Pancreas (tissue), 10 donors: ENCODE measurements at regions not wholly inside any gene's neighbourhood (a gene's known extent, or its start where the extent isn't known, plus 50 kb on each side); places are given as distances from the start of the nearest gene placed in this dataset.

Source experiments
- ATAC-seq, 4 donors: fragments of 200-7000 bp; cut with Tn5 transposase; one replicate each; pipeline versions ENCODE4 v1.8.0 to v1.9.1; 2020; ENCODE audit warnings: mild to moderate bottlenecking in 4 of 4, moderate library complexity in 4 of 4
- DNase-seq, 6 donors: peaks; one replicate each; pipeline ENCODE4 v3.0.0-alpha.2; 2020
- FAIRE-seq: peaks from 2 replicates; lab custom pipeline; 2012; peaks lifted over from hg19 to GRCh38; lab: Jason Lieb, UNC
- H3K27ac ChIP-seq, 4 donors: fragments of 200-600 bp; sonication (generic); 1 replicate in 3 of 4; 2 replicates in 1 of 4; pipeline versions ENCODE4 v1.5.0 to v1.8.0; 2020
- H3K27me3 ChIP-seq, 4 donors: fragments of 200-600 bp; one replicate each; pipeline ENCODE4 v1.8.0; 2021
- H3K36me3 ChIP-seq, 3 donors: fragments of 200-600 bp; sonication (generic) in 1 of 3; one replicate each; pipeline versions ENCODE4 v1.5.0 to v1.8.0; 2020 to 2021
- H3K4me1 ChIP-seq, 3 donors: fragments of 200-600 bp; one replicate each; pipeline ENCODE4 v1.8.0; 2021
- H3K4me3 ChIP-seq, 4 donors: fragments of 200-600 bp; sonication (generic) in 2 of 4; one replicate each; pipeline versions ENCODE4 v1.5.0 to v1.8.0; 2020 to 2021
- H3K9me3 ChIP-seq, 4 donors: fragments of 200-600 bp; one replicate each; pipeline ENCODE4 v1.8.0; 2021
- CTCF ChIP-seq, 4 donors: fragments of 200-600 bp; sonication (generic) in 3 of 4; IDR thresholded peaks; one replicate each; pipeline versions ENCODE4 v1.5.0 to v1.8.0; 2021; ENCODE audit warnings: antibody characterized with exemption in 4 of 4
- WGBS, 2 donors: extraction: QIAGEN DNeasy Blood & Tissue Kit; methylation state at CpG; one replicate each; pipeline ENCODE4 v1.1.7; 2013; 5-methylcytosine and 5-hydroxymethylcytosine counted together
- intact Hi-C, 3 donors: fragments of 100-400 bp; cut with DNase I; formaldehyde crosslinking; loops; one replicate each; pipeline versions ENCODE4 v1.11.1 to v1.14.2; 2022
- donor health status: healthy with polysubstance abuse.
- donor health status: DM: no; HTN: no; CAD: no; lungs with moderate emphysema.
- donor health status: DM: no; HTN: no; CAD: no.
- donor health status: control.
- donor health status: control.
- donor health status: Bipolar disorder and iron deficiency.
- donor health status: DM: yes; HTN: yes; CAD: no.
- donor health status: DM: no; HTN: no; CAD: no.
- donor health status: DM: no; HTN: no; CAD: no.
- donor health status: DM: yes; HTN: yes; CAD: no.

GRCh38 chr15:87805117-87805820 lies 451.3 kb downstream of the NTRK3 start:
- Histone ChIP-seq H3K4me3 (no peak overlapping the region), H3K27ac (no peak overlapping the region), H3K36me3 (no peaks in the 10 kb centered on the region), H3K4me1 (no peaks in the 10 kb centered on the region), H3K27me3 (no peaks in the 10 kb centered on the region), H3K9me3 (no peaks in the 10 kb centered on the region)
- DNase-seq = no peak
- WGBS, 2 donors = 46 to 54% methylated on average over 4 of the region's 4 CpGs
- TF ChIP-seq CTCF (IDR thresholded peaks at IDR 0.05) = no peak
- intact Hi-C loops = no loop called here
- no peak for FAIRE-seq
- ATAC-seq = no peak

- no peak for ATAC-seq
Observed at GRCh38 chr15:87804451-87804850, 452.1 kb downstream of the NTRK3 start.

DNA sequence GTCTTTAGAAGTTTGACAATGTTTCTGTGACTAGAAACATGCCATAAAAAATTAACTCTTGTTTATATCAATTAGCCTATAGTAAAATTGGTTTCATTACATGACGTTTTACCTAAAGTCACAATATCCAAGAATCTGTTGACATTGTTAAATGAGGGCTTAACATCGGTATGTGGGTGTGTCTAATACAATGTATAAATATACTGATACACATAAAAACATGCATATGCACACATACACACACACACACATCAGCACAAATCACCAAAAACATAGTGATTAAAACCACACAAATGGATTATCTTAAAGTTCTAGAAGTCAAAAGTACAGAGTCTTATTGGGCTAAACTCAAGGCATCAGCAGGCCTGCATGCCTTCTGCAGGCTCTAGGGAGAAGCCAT lies 456.7 kb downstream of the NTRK3 start:
- no peaks in the 10 kb centered on the region for H3K9me3 ChIP-seq
- DNase-seq (no peak), FAIRE-seq (no peak), ATAC-seq (no peak)
- H3K27me3 ChIP-seq = peaks cover 0 to 3% (median 0%) of the 10 kb centered on the region in 4 donors
- H3K27ac ChIP-seq = no peak overlapping the region
- 26 to 51% methylated on average over 2 of the region's 2 CpGs for WGBS, 2 donors
- intact Hi-C loops = no loop called here
- H3K4me3 ChIP-seq = no peak overlapping the region
- no peaks in the 10 kb centered on the region for H3K4me1 ChIP-seq
- H3K36me3 ChIP-seq = no peaks in the 10 kb centered on the region
- TF ChIP-seq CTCF (IDR thresholded peaks at IDR 0.05) = no peak

More at GRCh38 chr15:87804451-87804850, 452.1 kb downstream of the NTRK3 start:
- no peak overlapping the region for H3K4me3 ChIP-seq
- no peaks in the 10 kb centered on the region for H3K36me3 ChIP-seq
- H3K9me3 ChIP-seq = no peaks in the 10 kb centered on the region
- FAIRE-seq (no peak), DNase-seq (no peak)
- intact Hi-C loops = no loop called here
- no peaks in the 10 kb centered on the region for H3K27me3 ChIP-seq
- no peaks in the 10 kb centered on the region for H3K4me1 ChIP-seq
- no peak for TF ChIP-seq CTCF (IDR thresholded peaks at IDR 0.05)
- no peak overlapping the region for H3K27ac ChIP-seq

DNA sequence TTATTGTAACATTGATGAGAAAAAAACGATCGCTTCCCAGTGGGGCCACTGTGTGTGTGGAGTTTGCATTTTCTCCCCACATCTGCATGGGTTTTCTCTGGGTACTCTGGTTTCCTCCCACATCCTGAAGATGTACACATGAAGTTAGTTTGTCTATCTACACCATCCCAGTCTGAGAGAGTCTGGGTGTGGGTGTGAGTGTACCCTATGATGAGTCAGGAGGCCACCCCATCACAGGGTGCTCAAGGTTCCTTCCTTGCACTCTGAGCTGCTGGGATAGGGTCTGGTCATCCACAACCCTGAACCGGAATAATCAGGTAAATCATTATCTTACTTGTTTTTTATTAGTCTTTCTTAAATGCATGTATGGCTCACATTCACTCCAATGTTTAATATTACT lies 457.1 kb downstream of the NTRK3 start:
- H3K9me3 ChIP-seq = no peaks in the 10 kb centered on the region
- WGBS, 2 donors = 57 to 78% methylated on average over 3 of the region's 3 CpGs
- no peaks in the 10 kb centered on the region for H3K4me1 ChIP-seq
- ATAC-seq (no peak), FAIRE-seq (no peak), DNase-seq (no peak)
- intact Hi-C loops = no loop called here
- no peak overlapping the region for H3K27ac ChIP-seq
- no peak overlapping the region for H3K4me3 ChIP-seq
- TF ChIP-seq CTCF (IDR thresholded peaks at IDR 0.05) = no peak
- no peaks in the 10 kb centered on the region for H3K36me3 ChIP-seq
- peaks cover 0 to 3% (median 0%) of the 10 kb centered on the region in 4 donors for H3K27me3 ChIP-seq

DNA sequence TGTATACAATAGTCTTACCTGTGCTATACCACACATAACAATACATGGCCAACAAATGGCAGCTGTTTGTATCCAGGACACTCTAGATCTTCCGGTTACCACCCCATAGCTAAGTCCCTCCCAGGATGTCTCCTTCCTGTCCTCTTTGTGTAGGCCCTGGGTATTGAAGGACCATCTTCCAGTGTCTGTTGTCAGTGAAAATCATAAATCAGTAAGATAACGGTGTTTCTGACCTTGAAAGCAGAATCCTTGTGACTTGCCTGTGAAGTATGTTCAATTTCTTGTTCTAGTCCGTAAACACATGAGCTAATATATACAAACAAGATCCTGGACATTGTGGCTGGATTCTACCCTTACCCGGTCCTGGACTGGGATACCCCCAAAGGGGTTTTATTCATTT lies 462.8 kb downstream of the NTRK3 start:
- Histone ChIP-seq H3K9me3 (no peaks in the 10 kb centered on the region), H3K27ac (no peak overlapping the region), H3K36me3 (no peaks in the 10 kb centered on the region), H3K4me1 (no peaks in the 10 kb centered on the region), H3K4me3 (no peak overlapping the region), H3K27me3 (peaks cover 0 to 3% (median 0%) of the 10 kb centered on the region in 4 donors)
- DNase-seq = no peak
- WGBS, 2 donors = 60 to 69% methylated on average over 4 of the region's 4 CpGs
- intact Hi-C loops = no loop called here
- FAIRE-seq = no peak
- no peak for ATAC-seq
- TF ChIP-seq CTCF (IDR thresholded peaks at IDR 0.05) = no peak
